ENCODE measurements at regions not wholly inside any gene's neighbourhood (a gene's known extent, or its start where the extent isn't known, plus 50 kb on each side); places are given as distances from the start of the nearest gene placed in this dataset.

GRCh38 chr16:54985156-54985555 lies 54.5 kb downstream of the IRX5 start:
- no peaks in the 10 kb centered on the region for H4K20me1 ChIP-seq (ENCODE audit: insufficient read depth, low read length, poor library complexity, severe bottlenecking)
- H3K27me3 ChIP-seq (ENCODE audit: insufficient read depth, low read length, poor library complexity, severe bottlenecking): no peaks in the 10 kb centered on the region
- no peak overlapping the region for H3K9ac ChIP-seq (ENCODE audit: low read depth, low read length, poor library complexity, severe bottlenecking)
- no peak for TF ChIP-seq CTCF (conservative IDR thresholded peaks at IDR 0.05; ENCODE audit: low read length)
- no peak for TF ChIP-seq EZH2phosphoT487 (IDR thresholded peaks at IDR 0.05; ENCODE audit: borderline replicate concordance)
- H3K4me3 ChIP-seq (ENCODE audit: low read length, poor library complexity, severe bottlenecking): no peak overlapping the region
- no peaks in the 10 kb centered on the region for H3K9me3 ChIP-seq (ENCODE audit: insufficient read depth, low read depth, low read length)
- no peak overlapping the region for H3K4me2 ChIP-seq (ENCODE audit: low read depth, low read length, poor library complexity, severe bottlenecking)
- H2AFZ ChIP-seq (ENCODE audit: low read length): no peak overlapping the region
- H3K79me2 ChIP-seq (ENCODE audit: insufficient read depth, low read length): no peaks in the 10 kb centered on the region
- peaks cover 27% of the 10 kb centered on the region for H3K4me1 ChIP-seq (ENCODE audit: insufficient read depth, low read length, poor library complexity, severe bottlenecking)
- no peaks in the 10 kb centered on the region for H3K9me2 ChIP-seq (replicated peaks; ENCODE audit: low read depth, low read length)
- H3F3A ChIP-seq (ENCODE audit: low read depth): no peaks in the 10 kb centered on the region
- no peaks in the 10 kb centered on the region for H3K36me3 ChIP-seq (ENCODE audit: insufficient read depth, low read length)

- TF ChIP-seq CTCF (conservative IDR thresholded peaks at IDR 0.05; ENCODE audit: low read length): no peak
- TF ChIP-seq EZH2phosphoT487 (IDR thresholded peaks at IDR 0.05; ENCODE audit: borderline replicate concordance): no peak
- no peak overlapping the region for H3K9ac ChIP-seq (ENCODE audit: low read depth, low read length, poor library complexity, severe bottlenecking)
- H3K4me3 ChIP-seq (ENCODE audit: low read length, poor library complexity, severe bottlenecking): no peak overlapping the region
- no peaks in the 10 kb centered on the region for H3K27me3 ChIP-seq (ENCODE audit: insufficient read depth, low read length, poor library complexity, severe bottlenecking)
- H3K4me1 ChIP-seq (ENCODE audit: insufficient read depth, low read length, poor library complexity, severe bottlenecking): peaks cover 22% of the 10 kb centered on the region
- H3K4me2 ChIP-seq (ENCODE audit: low read depth, low read length, poor library complexity, severe bottlenecking): no peak overlapping the region
- H3K9me2 ChIP-seq (replicated peaks; ENCODE audit: low read depth, low read length): no peaks in the 10 kb centered on the region
- H4K20me1 ChIP-seq (ENCODE audit: insufficient read depth, low read length, poor library complexity, severe bottlenecking): no peaks in the 10 kb centered on the region
- no peaks in the 10 kb centered on the region for H3K9me3 ChIP-seq (ENCODE audit: insufficient read depth, low read depth, low read length)
- H3K79me2 ChIP-seq (ENCODE audit: insufficient read depth, low read length): no peaks in the 10 kb centered on the region
- no peak overlapping the region for H2AFZ ChIP-seq (ENCODE audit: low read length)
- no peaks in the 10 kb centered on the region for H3F3A ChIP-seq (ENCODE audit: low read depth)
- no peaks in the 10 kb centered on the region for H3K36me3 ChIP-seq (ENCODE audit: insufficient read depth, low read length)
Observed at GRCh38 chr16:54985668-54986067, 55.0 kb downstream of the IRX5 start.

- H3F3A ChIP-seq (ENCODE audit: low read depth): no peaks in the 10 kb centered on the region
- H2AFZ ChIP-seq (ENCODE audit: low read length): no peak overlapping the region
- no peaks in the 10 kb centered on the region for H4K20me1 ChIP-seq (ENCODE audit: insufficient read depth, low read length, poor library complexity, severe bottlenecking)
- H3K9me2 ChIP-seq (replicated peaks; ENCODE audit: low read depth, low read length): no peaks in the 10 kb centered on the region
- no peak overlapping the region for H3K4me3 ChIP-seq (ENCODE audit: low read length, poor library complexity, severe bottlenecking)
- H3K4me2 ChIP-seq (ENCODE audit: low read depth, low read length, poor library complexity, severe bottlenecking): no peak overlapping the region
- no peak overlapping the region for H3K9ac ChIP-seq (ENCODE audit: low read depth, low read length, poor library complexity, severe bottlenecking)
- no peaks in the 10 kb centered on the region for H3K79me2 ChIP-seq (ENCODE audit: insufficient read depth, low read length)
- H3K27me3 ChIP-seq (ENCODE audit: insufficient read depth, low read length, poor library complexity, severe bottlenecking): no peaks in the 10 kb centered on the region
- no peaks in the 10 kb centered on the region for H3K36me3 ChIP-seq (ENCODE audit: insufficient read depth, low read length)
- H3K4me1 ChIP-seq (ENCODE audit: insufficient read depth, low read length, poor library complexity, severe bottlenecking): peaks cover 15% of the 10 kb centered on the region
- TF ChIP-seq EZH2phosphoT487 (IDR thresholded peaks at IDR 0.05; ENCODE audit: borderline replicate concordance) (no peak), CTCF (conservative IDR thresholded peaks at IDR 0.05; ENCODE audit: low read length) (no peak)
- H3K9me3 ChIP-seq (ENCODE audit: insufficient read depth, low read depth, low read length): no peaks in the 10 kb centered on the region
Observed at GRCh38 chr16:54986409-54986808, 55.7 kb downstream of the IRX5 start.

All from Loucy (cell line).